ENCODE measurements at regions not wholly inside any gene's neighbourhood (a gene's known extent, or its start where the extent isn't known, plus 50 kb on each side); places are given as distances from the start of the nearest gene placed in this dataset.

DNA sequence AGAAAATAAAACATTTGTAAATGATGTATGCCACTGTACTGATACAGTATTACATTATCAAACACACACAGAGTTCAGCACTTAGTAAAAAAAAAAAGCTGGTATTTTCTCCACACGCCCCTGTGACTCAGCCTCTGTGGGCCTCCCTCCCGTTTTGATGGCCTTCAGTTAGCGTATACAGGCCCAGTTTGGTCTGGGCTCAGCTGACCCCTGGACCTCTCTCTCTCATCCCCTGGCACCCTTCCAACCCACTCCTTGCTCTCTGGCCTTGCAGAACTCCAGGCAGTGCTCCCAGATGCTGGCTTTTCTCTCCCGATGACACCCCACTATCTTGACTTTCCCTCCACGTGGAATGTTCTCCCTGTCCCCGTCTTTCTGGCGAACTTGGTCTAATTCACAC lies 89.0 kb upstream of the LIMCH1 start:
- H4K8ac ChIP-seq (ENCODE audit: extremely low read depth, insufficient read depth, low read length): no peak overlapping the region
- no peak overlapping the region for H3K23ac ChIP-seq (ENCODE audit: insufficient read length)
- peaks cover 0 to 4% (median 0%) of the 10 kb centered on the region in 4 experiments; a peak in 2 of 7 replicates for H3K4me1 ChIP-seq (replicated peaks in 1 of 4; ENCODE audit: control insufficient read depth in 3 of 4, insufficient read depth in 4 of 4, low read length in 3 of 4)
- DNase-seq (ENCODE audit: low read depth in 1 of 2, low spot score in 2 of 2) (no peak), FAIRE-seq (no peak)
- CTCF ChIA-PET (ENCODE audit: partially characterized antibody): interaction anchor here (0.8 to 1.9 kb wide), 3 partner anchors 67 to 195 kb away, joined by 3 to 6 read pairs (median 3); no protein-coding TSS in a partner anchor
- H4K20me1 ChIP-seq (replicated peaks in 1 of 2; ENCODE audit: control insufficient read depth in 1 of 2, insufficient read depth in 2 of 2, low read length in 2 of 2): no peaks in the 10 kb centered on the region
- H3K9ac ChIP-seq (replicated peaks in 1 of 4; ENCODE audit: extremely low read depth in 1 of 4, low read depth in 3 of 4, low read length in 3 of 4): no peak overlapping the region
- no peaks in the 10 kb centered on the region for H3K36me3 ChIP-seq (ENCODE audit: control insufficient read depth in 2 of 4, insufficient read depth in 4 of 4, low read length in 3 of 4)
- H3K14ac ChIP-seq (ENCODE audit: insufficient read length): no peak overlapping the region
- no peak overlapping the region for H4K91ac ChIP-seq (replicated peaks; ENCODE audit: insufficient read length, low read length)
- H2BK12ac ChIP-seq (ENCODE audit: low read depth, low read length): no peak overlapping the region; the same call in 1 of the 2 replicates
- no peak overlapping the region for H3K4me2 ChIP-seq (ENCODE audit: insufficient read depth in 1 of 2, low read depth in 2 of 2, low read length in 2 of 2)
- no peak overlapping the region for H3K27ac ChIP-seq (ENCODE audit: low read depth, low read length)
- H3K23me2 ChIP-seq (ENCODE audit: low read depth, low read length): no peaks in the 10 kb centered on the region
- H3K9me3 ChIP-seq (ENCODE audit: insufficient read depth in 2 of 2, low read depth in 1 of 2, low read length in 1 of 2): no peaks in the 10 kb centered on the region
- no peak overlapping the region for H3K4me3 ChIP-seq (ENCODE audit: extremely low read depth in 1 of 4, insufficient read depth in 2 of 4, low read depth in 3 of 4, low read length in 4 of 4)
- no peak overlapping the region for H3K18ac ChIP-seq (ENCODE audit: extremely low read depth, low read length)
- no peaks in the 10 kb centered on the region for H3K79me2 ChIP-seq (ENCODE audit: control insufficient read depth in 1 of 2, insufficient read depth in 2 of 2, low read length in 2 of 2)
- TF ChIP-seq SP4 (IDR thresholded peaks at IDR 0.05; ENCODE audit: low read length): no peak
- TF ChIP-seq POLR2A (IDR thresholded peaks at IDR 0.05; ENCODE audit: control extremely low read depth in 1 of 2, low read depth in 2 of 2, low read length in 2 of 2): no peak
- TF ChIP-seq POLR2AphosphoS5 (IDR thresholded peaks at IDR 0.05; ENCODE audit: low read depth, low read length): no peak
- TF ChIP-seq, protein P1, sequence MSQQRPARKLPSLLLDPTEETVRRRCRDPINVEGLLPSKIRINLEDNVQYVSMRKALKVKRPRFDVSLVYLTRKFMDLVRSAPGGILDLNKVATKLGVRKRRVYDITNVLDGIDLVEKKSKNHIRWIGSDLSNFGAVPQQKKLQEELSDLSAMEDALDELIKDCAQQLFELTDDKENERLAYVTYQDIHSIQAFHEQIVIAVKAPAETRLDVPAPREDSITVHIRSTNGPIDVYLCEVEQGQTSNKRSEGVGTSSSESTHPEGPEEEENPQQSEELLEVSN (IDR thresholded peaks at IDR 0.05): no peak
- TF ChIP-seq GABPA (IDR thresholded peaks at IDR 0.05; ENCODE audit: borderline replicate concordance, insufficient read depth, low read length): no peak
- TF ChIP-seq CBX8 (IDR thresholded peaks at IDR 0.05; ENCODE audit: borderline replicate concordance, low read depth, low read length): no peak
- no peak for TF ChIP-seq HDAC2 (IDR thresholded peaks at IDR 0.05; ENCODE audit: borderline replicate concordance in 1 of 2, low read depth in 2 of 2, low read length in 2 of 2)
- TF ChIP-seq BRCA1 (IDR thresholded peaks at IDR 0.05; ENCODE audit: low read depth, low read length): no peak
- TF ChIP-seq POU5F1 (IDR thresholded peaks at IDR 0.05; ENCODE audit: low read depth, low read length): no peak
- TF ChIP-seq CHD2 (IDR thresholded peaks at IDR 0.05; ENCODE audit: low read length): no peak
- no peak for TF ChIP-seq ASH2L (IDR thresholded peaks at IDR 0.05; ENCODE audit: low read length)
- TF ChIP-seq, protein P2, sequence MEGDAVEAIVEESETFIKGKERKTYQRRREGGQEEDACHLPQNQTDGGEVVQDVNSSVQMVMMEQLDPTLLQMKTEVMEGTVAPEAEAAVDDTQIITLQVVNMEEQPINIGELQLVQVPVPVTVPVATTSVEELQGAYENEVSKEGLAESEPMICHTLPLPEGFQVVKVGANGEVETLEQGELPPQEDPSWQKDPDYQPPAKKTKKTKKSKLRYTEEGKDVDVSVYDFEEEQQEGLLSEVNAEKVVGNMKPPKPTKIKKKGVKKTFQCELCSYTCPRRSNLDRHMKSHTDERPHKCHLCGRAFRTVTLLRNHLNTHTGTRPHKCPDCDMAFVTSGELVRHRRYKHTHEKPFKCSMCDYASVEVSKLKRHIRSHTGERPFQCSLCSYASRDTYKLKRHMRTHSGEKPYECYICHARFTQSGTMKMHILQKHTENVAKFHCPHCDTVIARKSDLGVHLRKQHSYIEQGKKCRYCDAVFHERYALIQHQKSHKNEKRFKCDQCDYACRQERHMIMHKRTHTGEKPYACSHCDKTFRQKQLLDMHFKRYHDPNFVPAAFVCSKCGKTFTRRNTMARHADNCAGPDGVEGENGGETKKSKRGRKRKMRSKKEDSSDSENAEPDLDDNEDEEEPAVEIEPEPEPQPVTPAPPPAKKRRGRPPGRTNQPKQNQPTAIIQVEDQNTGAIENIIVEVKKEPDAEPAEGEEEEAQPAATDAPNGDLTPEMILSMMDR (IDR thresholded peaks at IDR 0.05; ENCODE audit: control extremely low read depth in 1 of 3, insufficient read depth in 1 of 3, low read depth in 1 of 3, low read length in 3 of 3): no peak
- TF ChIP-seq TCF12 (IDR thresholded peaks at IDR 0.05; ENCODE audit: low read depth, low read length): no peak
- H2BK15ac ChIP-seq (ENCODE audit: low read length): no peak overlapping the region
- no peaks in the 10 kb centered on the region for H3K79me1 ChIP-seq (ENCODE audit: low read depth, low read length)
- H2BK20ac ChIP-seq (ENCODE audit: low read length): no peak overlapping the region
- H3K4ac ChIP-seq (replicated peaks; ENCODE audit: insufficient read length, low read depth, low read length): no peak overlapping the region
- no peak overlapping the region for H2AK5ac ChIP-seq (ENCODE audit: low read depth, low read length)
- WGBS, 2 experiments (ENCODE audit: extremely low coverage in 1 of 2, insufficient coverage in 1 of 2, insufficient read length in 1 of 2, insufficient replicate concordance in 2 of 2, low coverage in 1 of 2, low lambda C conversion rate in 2 of 2, missing lambda C conversion rate in 1 of 2): 91% methylated on average over 7 of the region's 7 CpGs; no CpG with 5 or more reads in 1 of the 2 experiments
- no peak overlapping the region for H4K5ac ChIP-seq (ENCODE audit: insufficient read length, low read depth, low read length)
- H3K56ac ChIP-seq (replicated peaks; ENCODE audit: insufficient read length, low read depth, low read length): no peak overlapping the region
- no peaks in the 10 kb centered on the region for H3K27me3 ChIP-seq (replicated peaks in 1 of 4; ENCODE audit: control insufficient read depth in 3 of 4, extremely low read depth in 1 of 4, insufficient read depth in 3 of 4, low read length in 3 of 4)
- H2BK5ac ChIP-seq (ENCODE audit: low read depth, low read length): no peak overlapping the region
- POLR2A ChIA-PET (ENCODE audit: partially characterized antibody): no interaction called here
- H2BK120ac ChIP-seq (replicated peaks; ENCODE audit: low read depth, low read length): no peak overlapping the region
- no peak overlapping the region for H2AFZ ChIP-seq (ENCODE audit: low read length)
